ENCODE measurements at regions not wholly inside any gene's neighbourhood (a gene's known extent, or its start where the extent isn't known, plus 50 kb on each side); places are given as distances from the start of the nearest gene placed in this dataset.

DNA sequence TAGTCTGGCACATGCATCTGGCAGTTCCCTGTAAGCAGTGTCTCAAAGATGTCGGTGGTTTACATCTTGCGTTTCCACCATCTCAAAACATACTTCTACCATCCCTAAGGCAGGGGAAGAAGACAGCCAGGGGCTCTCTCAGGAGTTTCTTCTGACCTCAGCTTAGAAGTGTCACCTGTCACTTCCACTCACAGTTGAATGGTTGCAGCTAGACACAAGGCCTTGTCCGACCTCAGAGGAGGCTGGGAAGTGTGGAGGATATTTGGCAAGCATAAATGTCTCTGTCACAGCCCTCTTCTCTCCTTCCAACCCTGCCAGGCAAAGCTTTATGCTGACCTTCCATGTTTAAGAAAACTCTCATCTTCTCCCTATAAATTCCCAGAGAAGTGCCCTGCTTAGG, 193.3 kb downstream of the HERPUD2 start:
- DNase-seq (ENCODE audit: low spot score), result no peak

GRCh38 chr7:35499226-35499625, 195.7 kb downstream of the HERPUD2 start:
- DNase-seq (ENCODE audit: low spot score), result no peak

DNA sequence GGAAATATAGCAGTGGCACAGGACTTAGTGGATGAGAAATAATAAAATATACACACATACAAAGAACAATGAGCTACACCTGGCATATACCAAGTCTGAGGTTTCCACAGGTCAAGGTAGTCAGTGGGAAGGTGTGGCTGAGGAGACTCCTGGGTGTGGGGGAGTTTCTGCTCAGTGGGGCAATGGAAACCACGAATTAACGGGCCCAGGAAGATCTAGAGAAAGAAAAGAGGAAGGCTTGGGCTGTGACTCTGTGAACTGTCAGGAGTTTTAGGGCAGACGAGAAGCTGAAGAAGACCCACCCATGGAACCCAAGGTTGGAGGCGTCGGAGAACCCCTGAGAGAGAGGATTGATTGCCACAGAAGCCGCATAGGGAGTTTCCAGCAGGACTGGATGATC, 196.5 kb downstream of the HERPUD2 start:
- DNase-seq (ENCODE audit: low spot score), result no peak

GRCh38 chr7:35495844-35496243, 199.1 kb downstream of the HERPUD2 start:
- DNase-seq (ENCODE audit: low spot score), result no peak

DNA sequence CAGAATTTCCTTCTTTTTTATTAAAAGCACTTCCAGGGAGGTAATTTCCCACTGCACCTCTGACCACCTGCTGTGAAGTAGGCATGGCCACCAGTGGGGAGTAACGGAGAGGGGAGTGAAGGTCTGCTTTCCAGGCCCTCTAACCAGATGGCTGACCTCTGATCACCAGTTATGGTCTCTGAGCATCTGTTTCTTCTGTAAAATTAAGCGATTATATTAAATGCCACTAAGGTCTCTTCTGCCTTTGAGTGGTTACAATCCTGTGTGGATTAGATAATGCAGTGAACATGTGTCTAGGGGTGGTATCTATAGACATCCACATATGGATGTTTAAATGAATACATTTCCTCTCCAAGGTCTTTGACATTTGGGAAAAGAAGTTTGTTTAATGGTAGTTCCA, 199.6 kb downstream of the HERPUD2 start:
- no peak for DNase-seq (ENCODE audit: low spot score)

DNA sequence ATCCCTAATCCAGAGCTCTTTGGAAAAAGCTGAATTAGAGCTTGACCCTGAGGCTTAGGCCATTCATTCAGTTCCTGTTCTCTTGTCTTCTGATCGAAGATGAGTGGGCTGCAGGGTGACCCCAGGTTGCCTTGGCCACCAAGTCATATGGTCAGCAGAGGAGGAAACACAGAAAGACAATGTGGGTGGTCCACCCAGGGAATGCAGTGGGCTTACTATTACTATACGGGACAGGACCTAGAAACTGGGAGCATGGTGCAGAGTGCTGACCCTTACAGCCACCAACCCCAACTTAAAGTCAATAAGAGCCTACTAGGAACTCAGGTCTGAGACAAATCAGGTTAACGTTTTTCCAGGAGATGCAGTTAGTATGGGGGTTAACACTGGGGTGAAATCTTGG, 200.5 kb downstream of the HERPUD2 start:
- no peak for DNase-seq (ENCODE audit: low spot score)

- DNase-seq (ENCODE audit: low spot score), result no peak
Observed at GRCh38 chr7:35492451-35493175, 202.3 kb downstream of the HERPUD2 start.

GRCh38 chr7:35491233-35491632, 203.7 kb downstream of the HERPUD2 start:
- no peak for DNase-seq (ENCODE audit: low spot score)

GRCh38 chr7:35487841-35488240, 207.1 kb downstream of the HERPUD2 start:
- DNase-seq (ENCODE audit: low spot score), result no peak

- DNase-seq (ENCODE audit: low spot score), result no peak
Observed at GRCh38 chr7:35487402-35487801, 207.5 kb downstream of the HERPUD2 start.

- no peak for DNase-seq (ENCODE audit: low spot score)
Observed at GRCh38 chr7:35485436-35485835, 209.5 kb downstream of the HERPUD2 start.

DNA sequence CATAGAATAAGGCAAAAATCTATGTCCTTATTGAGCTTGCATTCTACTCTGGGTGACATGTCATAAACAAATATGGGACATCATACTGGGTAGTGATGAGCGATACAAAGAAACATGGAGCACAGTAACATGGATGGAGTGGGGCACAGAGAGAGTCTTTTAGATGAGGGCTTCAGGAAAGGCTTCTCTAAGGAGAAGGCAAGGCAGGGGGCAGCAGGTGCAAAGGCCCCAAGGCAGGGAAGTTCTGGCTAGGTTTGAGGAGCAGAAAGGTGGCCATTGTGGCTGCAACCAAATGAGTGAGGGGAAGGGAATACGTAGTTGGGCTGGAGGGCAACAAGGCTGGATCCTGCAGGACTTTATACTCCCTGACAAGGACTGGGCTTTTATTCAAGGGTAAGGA, 211.4 kb downstream of the HERPUD2 start:
- no peak for DNase-seq (ENCODE audit: low spot score)

DNA sequence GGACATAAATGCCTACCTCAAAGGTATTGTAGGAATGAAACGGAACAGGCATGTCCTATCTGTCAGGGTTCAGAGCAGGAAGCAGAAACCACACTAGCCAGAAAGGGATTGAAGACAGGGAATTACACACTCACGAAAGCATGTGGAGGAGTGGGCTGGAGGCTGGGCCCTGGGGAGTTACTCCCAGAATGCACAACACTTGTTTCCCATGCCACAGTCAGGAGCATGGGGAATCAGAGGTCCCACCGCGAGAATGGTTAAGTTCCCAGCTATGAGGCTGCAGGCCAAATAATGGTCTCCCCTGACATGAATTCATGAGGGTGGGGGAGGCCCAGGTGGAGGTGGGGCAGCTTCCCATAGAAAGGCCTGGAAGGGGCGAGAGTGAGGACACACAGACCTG, 212.7 kb downstream of the HERPUD2 start:
- DNase-seq (ENCODE audit: low spot score), result no peak

DNA sequence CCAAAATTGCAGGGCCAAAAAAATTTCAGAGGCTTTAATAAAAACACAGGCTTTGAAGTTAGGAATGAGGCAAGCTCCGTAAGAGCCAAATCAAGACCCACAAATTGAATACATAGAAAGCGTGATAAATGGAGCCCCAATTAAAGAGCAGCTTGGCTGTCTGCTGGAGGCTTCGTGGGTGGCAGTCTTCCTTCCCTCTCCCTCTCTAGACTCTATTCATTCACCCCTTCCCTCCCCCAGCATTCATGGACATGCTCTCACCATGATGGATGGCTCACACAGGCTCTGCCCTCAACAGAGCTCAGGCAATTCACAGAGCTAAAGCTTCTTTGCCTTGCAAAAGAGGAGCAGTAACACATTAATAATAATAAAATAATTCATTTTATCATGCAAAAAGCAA, 214.1 kb downstream of the HERPUD2 start:
- DNase-seq (ENCODE audit: low spot score), result no peak

GRCh38 chr7:35477609-35478008, 217.3 kb downstream of the HERPUD2 start:
- DNase-seq (ENCODE audit: low spot score), result no peak

DNA sequence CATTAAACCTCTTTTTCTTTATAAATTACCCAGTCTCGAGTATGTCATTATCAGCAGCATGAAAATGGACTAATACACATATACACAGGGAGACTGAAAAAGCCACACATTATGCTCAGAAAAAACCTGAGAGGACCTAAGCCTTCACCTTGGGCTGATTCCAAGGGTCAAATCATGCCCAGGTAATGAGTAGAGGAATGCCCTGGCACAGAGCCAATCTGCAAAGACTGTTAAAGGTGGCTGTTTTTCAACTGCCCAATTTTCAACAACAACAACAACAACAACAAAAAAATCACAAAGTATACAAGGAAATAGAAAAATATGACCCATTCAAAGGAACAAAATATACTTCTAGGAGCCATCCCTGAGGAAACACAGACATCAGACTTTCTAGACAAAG, 220.2 kb upstream of the TBX20 start:
- no peak for DNase-seq (ENCODE audit: low spot score)

DNA sequence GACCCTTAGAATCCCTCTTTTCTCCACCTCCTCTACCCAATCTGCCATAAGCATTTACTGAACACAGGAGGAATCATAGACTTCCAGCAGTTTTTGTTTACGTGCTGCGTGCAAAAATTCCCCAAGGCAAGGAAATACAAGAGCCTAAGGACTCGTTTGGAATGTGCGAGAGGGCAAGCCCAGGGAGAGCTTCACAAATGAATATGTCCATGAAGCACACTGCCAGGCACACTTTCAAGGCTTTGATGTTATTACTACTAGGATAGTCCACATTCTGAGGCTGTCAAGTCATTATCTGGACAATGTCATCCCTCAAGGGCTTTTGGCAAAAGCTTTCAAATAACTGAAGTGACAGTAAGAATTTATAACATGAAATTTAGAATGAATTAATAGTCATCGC, 214.7 kb upstream of the TBX20 start:
- no peak for DNase-seq (ENCODE audit: low spot score)

DNA sequence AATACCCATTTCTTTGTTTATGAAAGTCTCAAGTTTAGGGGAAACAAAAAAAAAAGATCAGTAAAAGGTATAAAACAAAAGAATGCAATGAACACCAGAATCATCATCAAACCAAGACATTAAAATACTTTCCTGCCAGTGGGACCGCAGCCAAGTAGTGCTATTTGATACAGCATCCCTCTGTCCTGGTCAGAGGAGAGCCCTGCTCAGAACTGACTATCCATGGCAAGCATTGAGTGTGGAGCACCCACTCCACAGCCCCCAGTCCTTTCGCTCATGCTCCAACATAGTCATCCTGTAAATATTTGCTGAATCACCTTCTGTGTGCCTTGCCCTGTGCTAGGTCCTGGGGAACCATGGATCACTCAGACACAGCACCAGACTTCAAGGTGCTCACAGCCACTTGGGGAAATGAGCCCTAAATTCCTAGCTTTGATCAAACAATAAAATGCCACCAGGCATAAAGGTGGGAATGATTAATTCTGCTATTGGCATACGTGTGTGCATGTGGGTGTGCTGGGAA, 213.6 kb upstream of the TBX20 start:
- no peak for DNase-seq (ENCODE audit: low spot score)

GRCh38 chr7:35465791-35466336, 212.0 kb upstream of the TBX20 start:
- DNase-seq (ENCODE audit: low spot score), result no peak

GRCh38 chr7:35463751-35464150, 209.9 kb upstream of the TBX20 start:
- DNase-seq (ENCODE audit: low spot score), result no peak

- DNase-seq (ENCODE audit: low spot score), result no peak
Observed at GRCh38 chr7:35463176-35463700, 209.3 kb upstream of the TBX20 start.

GRCh38 chr7:35454575-35455385, 200.9 kb upstream of the TBX20 start:
- no peak for DNase-seq (ENCODE audit: low spot score)

Measured in CD4-positive, alpha-beta T cell treated with Interleukin-15 for 4 hours (primary cell).